ENCODE measurements at regions not wholly inside any gene's neighbourhood (a gene's known extent, or its start where the extent isn't known, plus 50 kb on each side); places are given as distances from the start of the nearest gene placed in this dataset.
"Not testable (repeated sequence)": the region's sequence is repeated elsewhere in the genome, so short reads cannot be mapped to it uniquely, and the experiment has no call there.

DNA sequence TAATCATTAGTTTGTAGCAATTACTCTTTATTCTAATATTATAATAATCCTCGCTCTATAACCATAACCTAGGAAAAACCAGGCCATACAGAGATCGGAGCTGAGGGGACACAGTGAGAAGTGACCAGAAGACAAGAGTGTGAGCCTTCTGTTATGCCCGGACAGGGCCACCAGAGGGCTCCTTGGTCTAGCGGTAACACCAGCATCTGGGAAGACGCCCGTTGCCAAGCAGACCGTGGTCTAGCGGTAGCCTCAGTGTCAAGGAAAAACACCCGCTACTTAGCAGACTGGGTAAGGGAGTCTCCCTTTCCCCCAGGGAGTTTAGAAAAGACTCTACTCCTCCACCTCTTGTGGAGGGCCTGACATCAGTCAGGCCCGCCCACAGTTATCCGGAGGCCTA lies 235.9 kb upstream of the ACO1 start:
- not testable (repeated sequence) for H3K4me3 ChIP-seq (ENCODE audit: low read depth, low read length); H3K9me3 ChIP-seq; H3K4me1 ChIP-seq; H3K27me3 ChIP-seq; H3K36me3 ChIP-seq; DNase-seq
- TF ChIP-seq, protein P1, sequence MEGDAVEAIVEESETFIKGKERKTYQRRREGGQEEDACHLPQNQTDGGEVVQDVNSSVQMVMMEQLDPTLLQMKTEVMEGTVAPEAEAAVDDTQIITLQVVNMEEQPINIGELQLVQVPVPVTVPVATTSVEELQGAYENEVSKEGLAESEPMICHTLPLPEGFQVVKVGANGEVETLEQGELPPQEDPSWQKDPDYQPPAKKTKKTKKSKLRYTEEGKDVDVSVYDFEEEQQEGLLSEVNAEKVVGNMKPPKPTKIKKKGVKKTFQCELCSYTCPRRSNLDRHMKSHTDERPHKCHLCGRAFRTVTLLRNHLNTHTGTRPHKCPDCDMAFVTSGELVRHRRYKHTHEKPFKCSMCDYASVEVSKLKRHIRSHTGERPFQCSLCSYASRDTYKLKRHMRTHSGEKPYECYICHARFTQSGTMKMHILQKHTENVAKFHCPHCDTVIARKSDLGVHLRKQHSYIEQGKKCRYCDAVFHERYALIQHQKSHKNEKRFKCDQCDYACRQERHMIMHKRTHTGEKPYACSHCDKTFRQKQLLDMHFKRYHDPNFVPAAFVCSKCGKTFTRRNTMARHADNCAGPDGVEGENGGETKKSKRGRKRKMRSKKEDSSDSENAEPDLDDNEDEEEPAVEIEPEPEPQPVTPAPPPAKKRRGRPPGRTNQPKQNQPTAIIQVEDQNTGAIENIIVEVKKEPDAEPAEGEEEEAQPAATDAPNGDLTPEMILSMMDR (IDR thresholded peaks at IDR 0.05; ENCODE audit: low read depth, low read length) = peak; percentile 20; the same call in 1 of the 2 replicates

GRCh38 chr9:32161209-32161608 lies 223.2 kb upstream of the ACO1 start:
- no peak overlapping the region for H3K4me3 ChIP-seq (ENCODE audit: low read depth, low read length)
- no peaks in the 10 kb centered on the region for H3K4me1 ChIP-seq

DNA sequence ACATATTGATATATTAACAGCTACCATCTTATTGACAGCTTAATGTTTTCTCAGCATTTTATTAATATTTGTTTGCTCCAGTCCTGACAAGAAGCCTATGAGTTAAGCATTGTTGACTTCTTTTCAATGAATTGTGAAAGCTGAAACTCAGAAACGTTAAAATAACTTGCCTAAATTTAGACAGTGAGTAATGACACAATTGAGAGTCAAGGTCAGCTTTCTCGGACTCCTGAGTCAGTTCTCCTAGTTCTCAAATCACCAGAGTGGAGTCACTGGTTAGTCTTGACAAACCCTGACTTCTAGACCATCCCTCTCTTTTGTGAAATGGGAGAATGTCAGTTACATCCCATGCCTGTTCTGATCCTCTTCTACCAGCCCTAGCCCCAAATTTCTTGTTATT lies 222.7 kb upstream of the ACO1 start:
- Histone ChIP-seq H3K9me3 (no peaks in the 10 kb centered on the region), H3K27me3 (no peaks in the 10 kb centered on the region), H3K4me1 (no peaks in the 10 kb centered on the region), H3K4me3 (ENCODE audit: low read depth, low read length) (no peak overlapping the region), H3K36me3 (no peaks in the 10 kb centered on the region)
- TF ChIP-seq, protein P1 (IDR thresholded peaks at IDR 0.05; ENCODE audit: low read depth, low read length) = no peak
- no peak for DNase-seq

More at GRCh38 chr9:32161209-32161608, 223.2 kb upstream of the ACO1 start:
- DNase-seq = no peak
- H3K36me3 ChIP-seq = no peaks in the 10 kb centered on the region
- no peaks in the 10 kb centered on the region for H3K27me3 ChIP-seq
- H3K9me3 ChIP-seq = no peaks in the 10 kb centered on the region
- TF ChIP-seq, protein P1 (IDR thresholded peaks at IDR 0.05; ENCODE audit: low read depth, low read length) = no peak

GRCh38 chr9:32166316-32166715 lies 218.1 kb upstream of the ACO1 start:
- not testable (repeated sequence) for H3K4me1 ChIP-seq; H3K36me3 ChIP-seq; H3K9me3 ChIP-seq; DNase-seq; H3K4me3 ChIP-seq (ENCODE audit: low read depth, low read length); H3K27me3 ChIP-seq

GRCh38 chr9:32171339-32171738 lies 213.1 kb upstream of the ACO1 start:
- DNase-seq = no peak
- H3K4me3 ChIP-seq (ENCODE audit: low read depth, low read length) = no peak overlapping the region
- H3K27me3 ChIP-seq = no peaks in the 10 kb centered on the region
- TF ChIP-seq, protein P1 (IDR thresholded peaks at IDR 0.05; ENCODE audit: low read depth, low read length) = no peak
- no peaks in the 10 kb centered on the region for H3K9me3 ChIP-seq
- H3K4me1 ChIP-seq = no peaks in the 10 kb centered on the region
- no peaks in the 10 kb centered on the region for H3K36me3 ChIP-seq

- Histone ChIP-seq H3K36me3 (no peaks in the 10 kb centered on the region), H3K27me3 (no peaks in the 10 kb centered on the region), H3K4me3 (ENCODE audit: low read depth, low read length) (no peak overlapping the region), H3K4me1 (no peaks in the 10 kb centered on the region), H3K9me3 (no peaks in the 10 kb centered on the region)
- TF ChIP-seq, protein P1 (IDR thresholded peaks at IDR 0.05; ENCODE audit: low read depth, low read length) = no peak
- DNase-seq = no peak
Measured at GRCh38 chr9:32172256-32172655, 212.2 kb upstream of the ACO1 start.

DNA sequence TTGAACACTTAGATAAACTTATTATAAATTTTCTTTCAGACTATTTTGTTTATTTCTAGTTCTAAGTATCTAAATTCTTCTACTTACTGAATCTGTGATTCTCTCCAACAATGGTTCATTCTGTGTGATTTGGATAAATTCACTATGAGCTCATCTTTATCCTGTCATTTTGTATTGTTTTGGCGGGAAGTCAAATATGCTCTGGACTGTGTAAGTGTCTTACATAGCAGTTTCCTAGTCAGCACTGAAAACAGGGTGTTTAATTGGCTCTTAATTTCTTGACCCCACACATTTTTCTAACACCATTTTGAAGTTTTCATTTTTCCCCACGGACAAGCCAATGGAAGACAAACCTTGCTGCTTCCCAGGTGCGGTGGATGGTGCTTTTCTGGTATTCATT lies 207.0 kb upstream of the ACO1 start:
- no peak for DNase-seq
- no peaks in the 10 kb centered on the region for H3K9me3 ChIP-seq
- TF ChIP-seq, protein P1 (IDR thresholded peaks at IDR 0.05; ENCODE audit: low read depth, low read length) = no peak
- H3K27me3 ChIP-seq = no peaks in the 10 kb centered on the region
- H3K4me3 ChIP-seq (ENCODE audit: low read depth, low read length) = no peak overlapping the region
- no peaks in the 10 kb centered on the region for H3K4me1 ChIP-seq
- H3K36me3 ChIP-seq = no peaks in the 10 kb centered on the region
